HG02885 (cell line): ENCODE measurements at regions not wholly inside any gene's neighbourhood (a gene's known extent, or its start where the extent isn't known, plus 50 kb on each side); places are given as distances from the start of the nearest gene placed in this dataset.

Experiments
- ATAC-seq: cut with Tn5 transposase; IDR thresholded peaks from one replicate; pipeline ENCODE4 v1.9.1; 2021; ENCODE audit warnings: mild to moderate bottlenecking; ENCODE audit not compliant: unreplicated experiment, poor library complexity

- ATAC-seq: no peak
Observed at GRCh38 chr3:35544976-35545375, 94.3 kb upstream of the ARPP21 start.

- ATAC-seq: no peak
Observed at GRCh38 chr3:35549690-35550089, 89.6 kb upstream of the ARPP21 start.

DNA sequence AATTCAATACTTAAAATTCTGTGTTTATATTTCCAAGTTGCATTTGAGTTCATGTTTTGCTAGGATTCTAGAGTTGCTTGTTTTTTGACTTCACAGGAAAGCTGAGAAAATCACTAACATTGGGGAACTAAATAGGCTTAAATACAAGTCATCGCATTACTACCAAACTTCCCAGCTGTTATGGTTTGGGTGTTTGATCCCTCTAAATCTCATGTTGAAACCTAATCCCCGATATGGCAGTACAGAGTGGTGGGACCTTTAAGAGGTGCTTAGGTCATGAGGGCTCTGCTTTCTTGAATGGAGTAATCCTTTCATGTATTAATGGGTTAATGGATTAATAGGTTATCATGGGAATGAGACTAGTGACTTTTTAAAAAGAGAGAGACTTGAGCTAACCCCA is 77.2 kb upstream of the ARPP21 start:
- ATAC-seq: no peak

DNA sequence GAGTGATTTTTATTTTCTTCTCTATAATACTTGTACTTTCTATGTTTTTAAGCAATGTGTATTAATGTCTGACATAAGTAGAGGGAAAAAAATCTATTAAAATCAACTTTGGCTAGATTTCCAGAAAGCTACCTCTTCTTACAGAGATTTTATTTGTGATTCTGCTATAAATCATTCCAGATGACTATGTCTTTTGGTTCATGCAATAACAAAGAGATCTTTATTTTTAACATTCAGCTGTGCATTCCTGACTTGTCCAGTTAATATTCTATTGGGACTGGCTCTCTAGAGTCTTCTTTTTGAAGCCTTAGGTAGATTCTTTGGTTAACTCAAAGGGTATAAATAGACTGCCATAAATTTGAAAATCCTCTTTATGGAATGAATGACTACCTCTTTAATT is 74.3 kb upstream of the ARPP21 start:
- ATAC-seq: no peak
